Colon (tissue), 2 donors: ENCODE measurements at regions not wholly inside any gene's neighbourhood (a gene's known extent, or its start where the extent isn't known, plus 50 kb on each side); places are given as distances from the start of the nearest gene placed in this dataset.

ENCODE experiments used
- FAIRE-seq: peaks from 2 replicates; lab custom pipeline; 2012; peaks lifted over from hg19 to GRCh38; lab: Jason Lieb, UNC
- donor health status: control.
- donor health status: control.

- FAIRE-seq: no peak
Measured at GRCh38 chr3:40817017-40817416, 292.3 kb downstream of the ZNF621 start.

- FAIRE-seq: no peak
Measured at GRCh38 chr3:40821315-40821714, 296.6 kb downstream of the ZNF621 start.

- no peak for FAIRE-seq
Measured at GRCh38 chr3:40827226-40827625, 302.5 kb downstream of the ZNF621 start.

GRCh38 chr3:40827942-40828688 lies 303.4 kb downstream of the ZNF621 start:
- FAIRE-seq: no peak

GRCh38 chr3:40828741-40829415 lies 304.1 kb downstream of the ZNF621 start:
- FAIRE-seq: no peak

GRCh38 chr3:40829876-40830275 lies 305.1 kb downstream of the ZNF621 start:
- no peak for FAIRE-seq

- no peak for FAIRE-seq
Measured at GRCh38 chr3:40837300-40837699, 312.5 kb downstream of the ZNF621 start.

GRCh38 chr3:40841131-40841530 lies 316.4 kb downstream of the ZNF621 start:
- no peak for FAIRE-seq

GRCh38 chr3:40841570-40842109 lies 316.9 kb downstream of the ZNF621 start:
- FAIRE-seq: no peak

- no peak for FAIRE-seq
Measured at GRCh38 chr3:40842714-40843113, 318.0 kb downstream of the ZNF621 start.

GRCh38 chr3:40843208-40843624 lies 318.5 kb downstream of the ZNF621 start:
- FAIRE-seq: no peak

GRCh38 chr3:40843851-40844548 lies 319.2 kb downstream of the ZNF621 start:
- no peak for FAIRE-seq

GRCh38 chr3:40844896-40845295 lies 320.1 kb downstream of the ZNF621 start:
- no peak for FAIRE-seq

- FAIRE-seq: no peak
Measured at GRCh38 chr3:40845447-40845846, 320.7 kb downstream of the ZNF621 start.

GRCh38 chr3:40845916-40846315 lies 321.2 kb downstream of the ZNF621 start:
- no peak for FAIRE-seq

- FAIRE-seq: no peak
Measured at GRCh38 chr3:40846451-40846850, 321.7 kb downstream of the ZNF621 start.

GRCh38 chr3:40847551-40847992 lies 322.8 kb downstream of the ZNF621 start:
- no peak for FAIRE-seq

- no peak for FAIRE-seq
Measured at GRCh38 chr3:40848421-40848820, 323.7 kb downstream of the ZNF621 start.

GRCh38 chr3:40850861-40851260 lies 326.1 kb downstream of the ZNF621 start:
- no peak for FAIRE-seq

- FAIRE-seq: no peak
Measured at GRCh38 chr3:40851836-40852235, 327.1 kb downstream of the ZNF621 start.

- FAIRE-seq: no peak
Measured at GRCh38 chr3:40852712-40853111, 328.0 kb downstream of the ZNF621 start.

- no peak for FAIRE-seq
Measured at GRCh38 chr3:40853474-40853873, 328.7 kb downstream of the ZNF621 start.

- no peak for FAIRE-seq
Measured at GRCh38 chr3:40855871-40856270, 331.1 kb downstream of the ZNF621 start.
